GM23248 (cell line): ENCODE measurements at regions not wholly inside any gene's neighbourhood (a gene's known extent, or its start where the extent isn't known, plus 50 kb on each side); places are given as distances from the start of the nearest gene placed in this dataset.

ENCODE experiments used
- EZH2 ChIP-seq: fragments of 200-600 bp; sonication (generic); IDR thresholded peaks from 2 replicates; pipeline ENCODE4 v1.6.1; 2018; ENCODE audit warnings: antibody characterized with exemption, mild to moderate bottlenecking; ENCODE audit not compliant: insufficient read depth, poor library complexity, severe bottlenecking
- EZH2phosphoT487 ChIP-seq: fragments of 200-600 bp; sonication (generic); IDR thresholded peaks from 2 replicates; pipeline ENCODE4 v1.6.1; 2018; ENCODE audit warnings: antibody characterized with exemption, moderate library complexity, mild to moderate bottlenecking, low read depth; ENCODE audit not compliant: insufficient read depth

- TF ChIP-seq EZH2 = no peak
- no peak for TF ChIP-seq EZH2phosphoT487
Measured at GRCh38 chr3:159899166-159899565, 89.5 kb upstream of the IL12A start.
